Islet of Langerhans (tissue), 1 donor: ENCODE measurements at regions not wholly inside any gene's neighbourhood (a gene's known extent, or its start where the extent isn't known, plus 50 kb on each side); places are given as distances from the start of the nearest gene placed in this dataset.
"Not testable (repeated sequence)": the region's sequence is repeated elsewhere in the genome, so short reads cannot be mapped to it uniquely, and the experiment has no call there.

Source experiments
- FAIRE-seq: peaks from one replicate; lab custom pipeline; 2011; peaks lifted over from hg19 to GRCh38; lab: Jason Lieb, UNC

DNA sequence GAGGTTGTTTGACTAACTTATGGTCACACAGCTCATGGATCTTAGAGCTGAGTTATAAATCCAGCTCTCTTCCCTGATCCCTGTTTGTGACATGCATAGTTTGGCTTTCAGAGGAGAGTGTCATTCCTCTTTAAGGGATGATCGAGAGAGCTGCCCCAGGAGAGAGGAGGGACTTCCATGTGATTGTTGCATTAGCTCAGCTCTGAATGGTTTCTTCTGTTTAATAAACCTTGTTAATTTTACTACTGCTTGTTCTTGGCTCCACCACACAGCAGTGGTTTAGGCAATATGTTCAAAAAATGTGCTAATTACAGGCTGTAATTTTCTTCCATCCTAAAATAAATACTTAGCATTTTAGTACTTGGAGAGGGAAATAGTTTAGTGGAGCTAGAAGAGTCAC, 152.5 kb downstream of the C12orf75 start:
- no peak for FAIRE-seq

DNA sequence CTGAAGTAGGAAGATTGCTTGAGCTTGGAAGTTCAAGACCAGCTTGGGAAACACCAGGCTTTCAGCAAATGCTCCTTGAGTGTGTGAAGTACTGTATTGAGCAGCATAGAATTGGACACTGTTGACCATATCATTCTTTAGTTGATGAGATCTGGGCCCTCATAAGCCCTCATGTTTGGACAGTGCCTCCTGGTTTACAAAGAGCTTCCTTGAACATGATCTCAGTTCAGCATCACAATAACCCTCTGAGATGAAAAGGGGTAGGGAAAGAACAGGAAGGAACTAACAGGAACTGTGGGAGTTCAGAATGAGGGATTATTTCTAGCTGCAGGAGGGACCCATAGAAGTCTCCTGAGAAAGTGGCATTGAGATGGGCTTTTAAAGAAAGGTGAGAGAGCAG, 153.2 kb downstream of the C12orf75 start:
- no peak for FAIRE-seq

DNA sequence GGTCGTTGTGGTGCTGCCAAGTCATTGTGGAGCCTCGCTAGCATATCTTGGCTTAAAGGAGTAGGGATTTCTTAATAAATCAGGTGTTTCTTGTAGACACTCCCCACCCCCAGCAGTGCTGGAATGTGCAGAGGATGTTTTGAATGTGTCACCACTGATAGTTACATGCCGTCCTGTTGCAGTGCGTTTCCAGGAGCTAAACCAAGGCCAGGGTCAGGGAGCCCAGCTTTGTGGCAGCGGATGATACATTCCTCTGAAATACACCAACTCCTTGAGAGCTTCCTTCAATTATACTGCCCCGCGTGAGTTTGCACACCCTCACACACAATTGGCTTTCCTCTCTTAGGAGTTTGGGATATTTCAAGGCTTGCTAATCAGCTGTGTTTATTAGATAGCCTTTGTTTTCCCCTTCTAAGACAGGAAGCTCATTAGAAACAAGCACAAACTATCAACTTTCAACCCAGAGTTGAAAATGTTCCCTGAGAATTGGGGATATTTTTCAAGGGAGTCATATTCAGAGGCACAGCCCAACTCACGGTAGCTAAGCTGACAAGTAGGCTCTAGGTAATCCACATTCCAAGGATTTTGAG, 154.9 kb downstream of the C12orf75 start:
- FAIRE-seq, result no peak

DNA sequence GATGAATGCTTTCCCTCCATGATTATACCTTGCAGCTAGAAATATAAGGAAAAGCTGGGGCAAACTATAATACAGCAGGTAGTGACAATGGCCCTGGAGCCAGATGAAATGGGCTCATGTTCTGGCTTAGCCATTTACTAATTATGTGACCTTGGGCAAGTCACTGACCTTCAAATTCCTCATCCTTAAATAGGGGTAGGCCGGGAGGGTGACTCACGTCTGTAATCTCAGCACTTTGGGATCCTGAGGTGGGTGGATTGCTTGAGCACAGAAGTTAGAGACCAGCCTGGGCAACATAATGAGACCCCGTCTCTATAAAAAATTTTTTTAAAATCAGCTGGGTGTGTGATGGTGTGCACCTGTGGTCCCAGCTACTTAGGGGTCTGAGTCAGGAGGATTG, 155.4 kb downstream of the C12orf75 start:
- FAIRE-seq, result no peak

DNA sequence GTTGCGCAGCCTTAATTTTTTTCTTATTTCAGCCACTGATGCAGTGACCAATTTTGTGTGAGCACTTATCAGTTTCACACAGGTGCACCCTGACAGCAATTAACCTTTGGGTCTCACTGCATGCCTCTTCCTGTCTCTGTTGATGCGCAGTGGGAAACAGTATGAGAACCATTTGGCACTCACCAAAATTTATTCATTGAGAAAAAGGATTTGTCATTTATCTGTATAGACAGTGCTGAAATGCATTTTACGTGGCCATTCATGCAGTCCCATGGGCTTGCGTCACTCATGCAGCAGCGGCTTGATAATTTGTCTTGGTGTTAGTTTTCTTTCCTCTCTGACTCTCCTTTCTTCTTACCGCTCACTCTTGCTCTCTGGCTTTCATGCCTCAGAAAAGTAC, 157.5 kb downstream of the C12orf75 start:
- FAIRE-seq, result no peak

DNA sequence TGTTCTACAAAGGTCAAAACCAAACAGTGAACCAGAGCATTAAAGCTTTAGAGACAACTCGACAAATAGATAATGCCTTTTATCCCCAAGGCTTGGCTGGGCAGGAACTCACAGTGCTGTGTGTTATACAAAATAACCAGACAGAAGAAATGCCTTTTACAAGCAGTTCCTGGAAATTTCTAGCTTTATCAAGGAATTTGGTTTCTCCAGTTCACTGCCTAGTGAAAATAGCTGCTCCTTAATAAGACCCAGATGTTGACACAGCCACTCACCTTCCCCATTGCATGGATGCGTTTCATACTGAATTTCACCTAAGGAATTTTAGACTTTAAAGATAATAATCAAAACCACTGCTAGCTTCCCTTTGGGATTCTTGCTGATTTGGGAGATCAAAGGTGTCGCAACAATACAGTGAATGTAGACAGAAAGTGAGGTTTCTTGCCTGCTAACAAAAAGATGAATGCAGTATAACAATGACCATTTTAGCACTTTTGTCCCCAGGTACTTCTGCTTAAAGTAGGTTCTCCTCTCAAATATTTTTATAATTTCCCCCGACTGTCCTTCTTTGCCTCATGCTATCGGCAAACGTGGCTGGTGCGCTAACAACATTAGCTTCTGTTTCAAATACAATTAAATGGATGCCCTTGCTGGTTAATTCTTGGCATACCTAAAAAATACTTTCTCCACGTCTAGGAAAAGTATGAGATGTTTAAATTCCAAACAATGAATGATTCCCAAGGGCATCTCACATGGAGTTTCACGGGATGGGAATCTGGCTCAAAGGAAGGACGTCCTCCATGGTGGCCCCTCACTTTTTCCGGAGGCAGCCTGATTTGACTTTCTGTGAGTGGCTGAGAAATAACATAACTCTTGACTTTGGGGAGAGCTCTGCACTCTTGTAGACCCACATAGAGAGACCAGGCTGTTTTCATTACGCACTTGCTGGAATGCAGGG, 162.4 kb downstream of the C12orf75 start:
- no peak for FAIRE-seq

DNA sequence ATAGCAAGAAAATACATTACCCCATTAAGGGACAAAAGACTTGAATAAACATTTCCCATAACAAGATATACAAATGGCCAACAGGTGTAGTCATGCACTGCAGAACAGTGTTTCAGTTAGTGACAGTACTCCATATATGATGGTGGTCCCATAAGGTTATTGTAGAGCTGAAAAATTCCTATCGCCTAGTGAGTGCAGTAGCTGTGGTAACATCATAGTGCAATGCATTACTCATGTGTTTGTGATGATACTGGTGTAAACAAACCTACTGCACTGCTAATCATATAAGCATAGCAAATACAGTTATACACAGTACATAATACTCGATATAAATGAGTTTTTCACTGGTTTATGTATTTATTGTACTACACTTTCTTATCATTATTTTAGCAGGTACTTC, 168.7 kb downstream of the C12orf75 start:
- no peak for FAIRE-seq

DNA sequence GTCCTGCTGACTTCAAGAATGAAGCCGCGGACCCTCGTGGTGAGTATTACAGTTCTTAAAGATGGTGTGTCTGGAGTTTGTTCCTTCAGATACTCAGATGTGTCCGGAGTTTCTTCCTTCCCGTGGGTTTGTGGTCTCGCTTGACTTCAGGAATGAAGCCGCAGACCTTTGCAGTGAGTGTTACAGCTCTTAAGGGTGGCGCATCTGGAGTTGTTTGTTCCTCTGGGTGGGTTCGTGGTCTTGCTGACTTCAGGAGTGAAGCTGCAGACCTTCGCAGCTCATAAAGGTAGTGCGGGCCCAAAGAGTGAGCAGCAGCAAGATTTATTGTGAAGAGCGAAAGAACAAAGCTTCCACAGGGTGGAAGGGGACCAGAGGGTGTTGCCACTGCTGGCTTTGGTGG, 170.2 kb downstream of the C12orf75 start:
- FAIRE-seq, result not testable (repeated sequence)

DNA sequence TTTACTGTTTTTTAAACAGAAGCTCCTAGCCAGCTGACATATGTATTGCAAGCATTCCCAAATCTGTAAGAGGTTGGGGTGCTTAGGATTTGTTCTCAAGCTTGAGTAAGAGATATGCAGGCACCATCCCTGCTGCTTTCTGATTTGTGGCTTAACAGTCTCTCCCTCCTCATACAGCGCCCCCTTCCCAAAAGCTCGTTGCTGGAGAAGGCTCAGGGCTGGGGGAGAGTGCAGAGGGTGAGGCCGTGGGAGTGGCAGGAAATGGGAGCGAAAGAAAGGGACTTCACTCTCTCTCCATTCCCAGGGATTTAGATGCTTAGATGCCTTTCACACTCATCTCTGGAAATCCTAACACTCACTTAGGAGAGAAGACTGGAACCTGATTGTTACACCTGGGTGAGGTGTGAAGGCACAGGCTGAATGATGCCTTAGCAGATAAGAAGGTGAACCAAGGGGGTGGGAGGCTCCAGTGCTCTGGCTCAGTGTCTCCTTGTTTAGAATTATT, 172.0 kb downstream of the C12orf75 start:
- FAIRE-seq, result no peak

DNA sequence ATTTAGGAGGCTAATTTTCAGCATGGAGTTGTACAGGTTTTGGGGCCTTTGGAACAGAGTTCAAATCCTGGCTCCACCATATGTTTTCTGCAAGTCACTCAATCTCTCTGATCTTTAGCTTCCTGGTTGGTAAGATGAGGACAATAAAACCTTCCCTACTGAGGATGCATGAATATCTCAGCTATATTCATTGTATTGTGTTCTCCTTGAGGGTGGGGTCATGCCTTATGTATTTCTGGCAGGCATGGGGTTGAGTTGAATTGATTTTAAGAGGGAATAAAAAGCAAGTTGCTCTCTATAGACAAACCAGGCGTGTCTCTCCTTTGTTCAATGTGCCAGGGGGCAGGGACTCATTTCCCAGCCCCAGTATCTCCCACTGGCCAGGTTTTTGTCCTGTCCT, 173.1 kb downstream of the C12orf75 start:
- FAIRE-seq, result no peak

DNA sequence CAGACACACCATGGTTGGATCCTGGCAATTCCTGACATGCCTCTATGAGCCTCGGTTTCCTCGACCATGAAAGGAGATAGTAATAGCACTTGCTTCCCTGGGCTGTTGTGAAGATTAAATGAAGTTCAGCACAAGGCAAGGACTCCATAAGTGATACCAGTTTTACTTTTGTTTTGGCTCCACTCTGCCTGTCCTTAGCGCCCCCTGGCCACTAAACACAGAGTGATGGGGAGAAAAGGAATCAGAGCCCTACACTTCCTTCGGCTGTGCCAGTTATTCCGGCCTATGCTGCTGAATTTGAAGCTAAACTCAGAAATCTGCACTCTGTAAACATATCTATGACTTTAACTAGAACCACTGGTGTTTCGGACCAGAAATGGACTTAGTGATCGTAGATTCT, 173.8 kb downstream of the C12orf75 start:
- no peak for FAIRE-seq

DNA sequence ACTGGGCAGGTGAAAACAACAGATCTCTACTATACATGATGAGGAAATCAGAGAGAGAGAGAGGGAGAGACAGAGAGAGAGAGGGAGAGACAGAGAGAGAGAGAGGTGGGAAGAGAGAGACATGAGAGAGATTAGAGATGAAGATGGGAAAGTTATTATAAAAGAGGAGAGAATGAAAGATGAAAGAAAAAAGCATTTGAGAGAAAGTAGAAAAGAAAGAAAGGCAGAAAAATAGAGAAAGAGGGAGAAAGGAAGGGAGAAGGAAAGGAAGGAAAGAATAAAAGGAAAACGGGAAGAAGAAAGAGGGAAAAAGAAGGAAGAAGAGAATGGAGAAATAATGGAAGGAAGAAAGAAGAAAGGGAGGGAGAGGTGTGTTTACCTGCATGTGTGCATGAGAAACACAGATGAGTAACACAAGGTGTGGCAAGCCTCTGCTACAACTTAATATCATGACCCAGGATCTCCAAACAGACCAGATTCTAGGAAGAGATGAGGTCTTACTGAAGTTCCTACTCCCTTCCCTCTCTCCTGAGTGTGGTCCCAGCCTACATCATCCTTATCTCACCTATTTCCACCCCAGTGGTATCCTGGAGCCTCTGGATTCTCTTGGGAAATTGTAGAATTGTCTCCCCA, 176.3 kb downstream of the C12orf75 start:
- no peak for FAIRE-seq

DNA sequence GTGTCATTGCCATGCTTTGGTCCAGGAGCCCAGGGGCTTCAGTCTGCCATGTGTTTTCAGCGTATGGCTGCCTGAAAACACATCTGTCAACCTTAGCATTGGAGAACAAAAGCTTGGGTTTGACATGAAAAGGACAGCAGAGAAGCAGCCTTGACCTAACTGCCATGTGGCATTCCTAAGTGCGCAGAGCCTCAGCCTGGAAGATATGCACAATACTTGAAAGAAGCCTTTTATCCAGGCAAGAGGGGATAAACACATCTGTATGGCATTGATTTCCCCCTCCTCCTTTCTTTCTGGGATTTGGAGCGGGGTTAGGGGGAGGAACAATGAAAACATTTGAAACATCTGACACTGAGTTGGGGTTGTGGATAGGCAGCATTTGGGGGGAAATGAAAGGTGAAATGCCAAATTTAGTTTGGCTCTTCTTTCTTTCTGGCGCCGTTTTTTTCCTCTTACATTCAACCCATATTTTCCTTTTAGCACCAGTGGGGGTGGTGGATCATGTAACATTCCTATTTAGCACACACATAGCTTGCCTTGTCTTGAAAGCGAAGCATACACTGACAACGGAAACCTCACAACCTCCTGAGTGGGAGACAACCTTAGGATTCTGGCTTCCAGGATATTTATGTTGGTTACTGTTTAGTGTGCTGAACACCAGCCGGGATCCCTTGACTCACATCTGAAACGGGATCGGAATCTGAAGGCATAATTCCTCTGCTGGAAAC, 177.0 kb downstream of the C12orf75 start:
- no peak for FAIRE-seq

DNA sequence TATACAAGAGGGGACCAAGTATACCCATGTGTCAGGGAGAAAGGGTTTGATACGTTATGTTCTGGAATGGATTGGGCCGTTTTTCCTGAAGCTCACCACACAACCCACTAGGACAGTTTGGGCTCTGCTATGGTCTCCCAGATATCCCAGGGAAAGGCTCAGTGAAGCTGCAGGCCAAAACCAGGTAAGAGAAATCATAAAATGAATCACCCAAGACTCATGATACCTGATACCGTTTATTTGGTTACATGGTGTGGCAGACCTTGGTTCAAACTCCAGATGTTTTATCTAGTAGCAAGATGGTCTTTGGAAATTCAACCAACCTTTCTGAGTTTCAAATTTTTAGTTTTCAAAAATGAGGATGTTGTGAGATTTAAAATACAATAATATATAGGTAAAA, 177.6 kb downstream of the C12orf75 start:
- no peak for FAIRE-seq

DNA sequence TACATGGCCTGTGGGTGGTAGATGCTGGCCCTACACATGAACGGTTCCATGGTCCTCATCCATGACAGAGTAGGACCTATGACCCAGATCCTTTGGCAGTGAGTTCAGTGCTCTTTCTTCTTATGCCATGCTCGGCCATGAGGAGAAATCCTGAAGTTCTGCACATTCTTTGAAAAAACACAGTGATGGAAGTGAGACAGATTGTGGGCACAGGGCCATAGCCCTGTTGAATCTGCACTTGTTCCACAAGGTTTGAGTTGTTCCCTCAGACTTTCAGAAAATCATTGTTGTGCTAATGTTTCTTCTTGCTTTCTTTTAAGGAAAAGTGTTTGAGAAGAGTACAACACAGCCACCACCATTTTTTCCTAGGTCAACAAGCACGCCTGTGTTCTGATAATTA, 180.0 kb downstream of the C12orf75 start:
- no peak for FAIRE-seq

DNA sequence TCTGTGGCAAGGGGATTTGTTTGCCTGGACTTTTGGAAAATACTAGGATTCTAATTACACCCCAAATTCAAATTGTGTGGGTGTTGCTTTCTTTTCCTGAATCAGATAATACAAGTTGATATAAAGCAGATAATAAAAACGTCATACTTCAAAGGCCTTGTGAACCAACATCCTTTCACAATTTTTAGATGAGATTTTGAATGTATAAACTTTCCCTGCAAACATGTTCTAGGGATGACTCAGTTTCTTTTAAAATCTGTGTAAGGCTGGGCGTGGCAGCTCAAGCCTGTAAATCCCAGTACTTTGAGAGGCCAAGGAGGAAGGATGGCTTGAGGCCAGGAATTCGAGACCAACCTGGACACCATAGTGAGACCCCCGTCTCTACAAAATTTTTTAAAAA, 182.4 kb downstream of the C12orf75 start:
- not testable (repeated sequence) for FAIRE-seq

DNA sequence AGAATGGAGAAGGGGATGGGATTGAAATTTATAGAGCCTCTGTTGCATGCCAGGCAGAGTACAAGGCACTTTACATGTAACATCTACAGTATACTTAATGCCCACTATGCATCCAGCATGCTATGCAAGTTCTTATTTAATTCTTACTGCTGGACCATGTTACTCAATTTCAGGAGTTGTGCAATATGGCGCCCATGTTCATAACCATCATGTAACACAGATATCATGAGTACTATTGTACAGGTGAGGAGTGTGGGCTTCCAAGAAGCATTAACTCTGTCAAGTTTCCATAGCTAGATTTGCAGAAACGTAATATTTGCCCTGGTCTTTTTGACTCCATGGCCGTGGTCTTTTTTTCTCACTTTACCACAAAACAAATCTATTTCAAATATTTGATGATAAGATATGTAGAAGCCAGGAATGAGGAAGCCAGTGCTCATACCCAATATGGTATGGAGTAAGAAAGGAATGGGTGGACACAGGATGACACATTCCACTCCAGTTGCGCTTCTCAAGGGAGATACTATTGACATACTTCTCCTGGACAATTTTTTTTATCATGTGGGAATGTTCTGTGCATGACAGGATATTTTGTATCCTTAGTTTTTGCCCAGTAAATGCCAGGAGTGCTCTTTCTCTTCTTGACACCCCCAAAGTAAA, 191.8 kb downstream of the C12orf75 start:
- no peak for FAIRE-seq

DNA sequence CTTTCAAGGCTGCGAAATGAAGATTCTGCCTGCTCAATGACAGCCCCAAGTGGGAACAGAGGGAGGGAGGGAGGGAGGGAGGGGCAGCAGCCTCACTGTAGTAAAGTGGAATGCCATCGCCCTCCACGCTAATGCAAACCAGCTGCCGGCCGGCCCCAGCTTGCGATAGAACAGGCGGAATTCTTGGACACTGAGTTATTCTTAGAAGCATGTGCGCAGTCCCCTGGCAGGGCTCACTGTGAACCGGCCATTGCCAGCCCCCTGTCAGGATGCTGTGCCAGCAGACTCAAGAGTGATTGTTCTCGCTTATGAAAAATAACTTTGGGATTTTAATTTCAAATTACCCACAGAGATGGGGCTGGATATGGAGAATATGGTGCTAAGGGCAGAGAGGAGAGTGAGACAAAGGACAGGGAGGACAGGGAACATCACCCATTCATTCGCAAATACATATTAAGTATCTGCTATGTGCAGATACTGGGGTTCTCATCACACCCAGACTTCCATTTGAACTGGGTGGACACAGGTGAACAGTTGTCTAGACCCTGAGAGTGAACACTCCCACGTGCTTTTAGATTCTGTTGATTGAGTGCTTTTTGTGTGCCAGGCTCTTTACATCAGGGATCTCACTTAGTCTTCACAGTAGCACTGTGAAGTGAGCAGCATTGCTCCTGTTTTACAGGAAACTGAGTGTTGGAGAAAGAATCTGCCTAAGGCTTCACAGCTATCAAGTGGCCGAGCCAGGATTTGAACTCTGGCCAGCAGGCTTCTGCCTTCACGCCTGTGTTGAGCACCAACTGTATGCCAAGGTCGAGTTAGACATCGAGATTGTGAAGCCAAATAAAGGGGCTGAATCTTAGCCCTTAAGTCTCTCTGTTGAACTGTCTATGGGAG, 192.9 kb downstream of the C12orf75 start:
- FAIRE-seq, result no peak

DNA sequence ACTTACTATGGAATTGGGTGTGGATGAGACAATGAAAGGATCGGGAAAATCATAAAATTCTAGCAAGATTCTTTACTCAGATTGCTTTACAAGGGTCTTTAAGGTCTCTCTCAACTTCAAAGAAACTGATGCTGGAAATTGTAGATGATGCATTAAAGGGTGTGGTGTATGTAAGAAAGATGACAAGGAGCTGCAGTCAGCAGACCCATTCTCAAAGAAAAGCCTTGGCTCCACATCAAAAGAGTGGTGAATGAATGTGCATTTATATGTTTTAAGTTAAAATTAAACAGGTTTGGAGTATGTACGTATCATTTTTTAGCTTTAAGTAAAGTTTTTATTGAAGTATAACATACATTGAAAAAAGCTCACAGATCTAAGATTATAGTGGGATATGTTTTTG, 194.5 kb downstream of the C12orf75 start:
- FAIRE-seq, result no peak

DNA sequence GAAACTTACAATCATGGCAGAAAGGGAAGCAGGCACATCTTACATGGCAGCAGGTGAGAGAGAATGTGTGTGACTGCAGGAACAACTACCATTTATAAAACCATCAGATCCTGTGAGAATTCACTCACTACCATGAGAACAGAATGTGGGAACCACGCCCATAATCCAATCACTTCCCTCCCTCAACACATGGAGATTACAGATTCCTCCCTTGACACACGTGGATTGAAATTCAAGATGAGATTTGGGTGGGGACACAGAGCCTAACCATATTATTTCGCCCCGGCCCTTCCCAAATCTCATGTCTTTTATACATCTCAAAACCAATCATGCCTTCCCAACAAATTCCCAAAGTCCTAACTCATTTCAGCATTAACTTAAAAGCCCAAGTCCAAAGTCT, 203.6 kb downstream of the C12orf75 start:
- FAIRE-seq, result no peak

DNA sequence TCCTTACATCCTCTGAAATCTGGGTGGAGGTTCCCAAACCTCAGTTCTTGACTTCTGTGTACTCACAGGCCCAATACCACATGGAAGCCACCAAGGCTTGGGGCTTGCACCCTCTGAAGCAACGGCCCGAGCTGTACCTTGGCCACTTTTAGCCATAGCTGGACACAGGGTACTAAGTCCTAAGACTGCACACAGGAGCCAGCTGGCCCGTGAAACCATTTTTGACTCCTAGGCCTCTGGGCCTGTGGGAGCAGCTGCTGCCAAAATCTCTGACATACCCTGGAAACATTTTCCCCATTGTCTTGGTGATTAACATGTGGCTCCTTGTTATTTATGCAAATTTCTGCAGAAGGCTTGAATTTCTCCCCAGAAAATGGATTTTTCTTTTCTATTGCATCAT, 204.5 kb downstream of the C12orf75 start:
- not testable (repeated sequence) for FAIRE-seq
